ENCODE measurements at regions not wholly inside any gene's neighbourhood (a gene's known extent, or its start where the extent isn't known, plus 50 kb on each side); places are given as distances from the start of the nearest gene placed in this dataset.

DNA sequence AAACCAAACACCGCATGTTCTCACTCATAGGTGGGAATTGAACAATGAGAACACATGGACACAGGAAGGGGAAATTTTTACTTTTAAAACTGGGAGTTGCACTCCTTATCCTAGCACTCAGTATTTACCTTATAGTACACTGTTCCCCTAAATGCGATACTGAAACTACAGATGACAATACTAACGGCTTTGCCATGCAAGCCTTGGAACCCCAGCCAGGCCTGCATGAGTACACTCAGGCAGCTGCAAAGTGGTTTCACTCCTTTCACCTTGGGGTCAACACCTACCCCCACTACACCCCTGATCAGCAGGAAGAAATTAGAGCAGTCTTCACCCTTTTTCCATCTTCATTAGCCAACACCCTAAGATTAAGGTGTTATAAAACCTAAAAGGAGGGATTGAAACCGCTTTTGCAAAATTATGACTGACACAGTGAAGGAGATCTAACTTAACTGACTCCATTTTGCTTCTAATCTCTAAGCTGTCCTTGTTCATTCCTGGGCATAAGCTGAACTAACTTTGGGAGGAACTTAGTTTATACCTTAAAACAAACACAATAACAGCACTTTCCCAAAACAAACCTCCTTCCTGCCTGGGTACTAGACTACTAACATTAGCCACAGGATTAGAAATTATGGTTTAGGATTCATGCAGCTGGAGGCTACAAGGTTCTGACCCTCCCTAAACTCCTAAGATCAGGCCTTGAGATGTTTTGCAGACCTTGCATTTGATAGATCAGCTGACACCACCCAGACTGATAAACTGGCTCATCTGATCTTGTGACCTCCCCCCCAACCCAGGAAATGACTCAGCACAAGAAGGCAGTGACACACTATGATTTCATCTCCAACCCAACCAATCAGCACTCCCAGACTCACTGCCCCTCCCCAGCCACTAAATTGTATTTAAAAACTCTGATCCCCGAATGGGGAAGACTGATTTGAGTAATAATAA lies 452.1 kb upstream of the PPP2R3A start:
- Histone ChIP-seq H3K4me1 (no peaks in the 10 kb centered on the region), H3K36me3 (no peaks in the 10 kb centered on the region), H3K27me3 (no peaks in the 10 kb centered on the region), H3K27ac (no peak overlapping the region), H3K4me3 (no peak overlapping the region), H3K9me3 (no peaks in the 10 kb centered on the region)
- FAIRE-seq (no peak), ATAC-seq (no peak), DNase-seq (no peak)
- TF ChIP-seq, protein P1, sequence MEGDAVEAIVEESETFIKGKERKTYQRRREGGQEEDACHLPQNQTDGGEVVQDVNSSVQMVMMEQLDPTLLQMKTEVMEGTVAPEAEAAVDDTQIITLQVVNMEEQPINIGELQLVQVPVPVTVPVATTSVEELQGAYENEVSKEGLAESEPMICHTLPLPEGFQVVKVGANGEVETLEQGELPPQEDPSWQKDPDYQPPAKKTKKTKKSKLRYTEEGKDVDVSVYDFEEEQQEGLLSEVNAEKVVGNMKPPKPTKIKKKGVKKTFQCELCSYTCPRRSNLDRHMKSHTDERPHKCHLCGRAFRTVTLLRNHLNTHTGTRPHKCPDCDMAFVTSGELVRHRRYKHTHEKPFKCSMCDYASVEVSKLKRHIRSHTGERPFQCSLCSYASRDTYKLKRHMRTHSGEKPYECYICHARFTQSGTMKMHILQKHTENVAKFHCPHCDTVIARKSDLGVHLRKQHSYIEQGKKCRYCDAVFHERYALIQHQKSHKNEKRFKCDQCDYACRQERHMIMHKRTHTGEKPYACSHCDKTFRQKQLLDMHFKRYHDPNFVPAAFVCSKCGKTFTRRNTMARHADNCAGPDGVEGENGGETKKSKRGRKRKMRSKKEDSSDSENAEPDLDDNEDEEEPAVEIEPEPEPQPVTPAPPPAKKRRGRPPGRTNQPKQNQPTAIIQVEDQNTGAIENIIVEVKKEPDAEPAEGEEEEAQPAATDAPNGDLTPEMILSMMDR (IDR thresholded peaks at IDR 0.05): no peak
- WGBS, 2 donors: 78 to 81% methylated on average over 5 of the region's 5 CpGs
- intact Hi-C loops (cut with DNase I): no loop called here

DNA sequence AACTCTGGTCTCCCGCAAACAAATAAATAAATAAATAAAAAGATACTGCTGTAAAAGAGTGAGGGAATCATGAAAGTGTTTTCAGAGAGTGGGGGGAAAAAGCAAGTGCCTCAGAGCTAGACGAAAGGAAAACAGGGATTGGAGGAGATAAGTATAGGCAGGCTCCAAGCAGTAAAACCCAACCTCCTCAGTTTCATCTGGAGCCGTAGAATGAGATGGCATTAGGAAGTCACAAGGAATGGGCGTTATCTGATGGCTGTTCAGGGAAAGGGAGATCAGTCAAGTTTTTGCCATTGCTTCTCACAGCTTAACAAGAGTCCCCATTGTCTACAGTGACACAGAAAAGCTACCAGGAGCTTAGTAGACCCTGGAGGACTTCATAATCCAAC lies 451.5 kb upstream of the PPP2R3A start:
- Histone ChIP-seq H3K27ac (no peak overlapping the region), H3K27me3 (no peaks in the 10 kb centered on the region), H3K4me1 (no peaks in the 10 kb centered on the region), H3K9me3 (no peaks in the 10 kb centered on the region), H3K4me3 (no peak overlapping the region), H3K36me3 (no peaks in the 10 kb centered on the region)
- ATAC-seq (no peak), FAIRE-seq (no peak), DNase-seq (no peak)
- TF ChIP-seq, protein P1 (IDR thresholded peaks at IDR 0.05): no peak
- intact Hi-C loops (cut with DNase I): no loop called here
- WGBS, 2 donors: 57 to 70% methylated on average over 4 of the region's 4 CpGs

DNA sequence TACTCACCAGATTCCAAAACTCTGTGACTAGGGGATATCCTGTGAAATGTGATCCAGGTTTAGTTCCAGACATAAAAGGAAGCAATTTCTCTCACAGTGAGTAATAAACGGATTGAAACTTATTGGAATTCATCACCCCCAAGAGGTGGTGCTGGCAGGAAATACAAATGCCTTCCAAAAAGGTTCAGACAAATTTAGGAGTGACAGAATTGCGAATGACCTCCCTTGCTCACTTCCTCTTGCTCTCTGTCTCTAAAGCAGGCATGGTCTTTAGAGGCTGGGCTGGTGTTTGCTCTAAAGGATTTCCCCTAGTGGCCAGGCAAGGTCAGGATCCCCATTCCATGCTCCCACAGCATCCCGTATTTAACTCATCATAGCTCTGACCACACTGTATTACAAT lies 449.4 kb upstream of the PPP2R3A start:
- TF ChIP-seq, protein P1 (IDR thresholded peaks at IDR 0.05): no peak
- no peaks in the 10 kb centered on the region for H3K27me3 ChIP-seq

DNA sequence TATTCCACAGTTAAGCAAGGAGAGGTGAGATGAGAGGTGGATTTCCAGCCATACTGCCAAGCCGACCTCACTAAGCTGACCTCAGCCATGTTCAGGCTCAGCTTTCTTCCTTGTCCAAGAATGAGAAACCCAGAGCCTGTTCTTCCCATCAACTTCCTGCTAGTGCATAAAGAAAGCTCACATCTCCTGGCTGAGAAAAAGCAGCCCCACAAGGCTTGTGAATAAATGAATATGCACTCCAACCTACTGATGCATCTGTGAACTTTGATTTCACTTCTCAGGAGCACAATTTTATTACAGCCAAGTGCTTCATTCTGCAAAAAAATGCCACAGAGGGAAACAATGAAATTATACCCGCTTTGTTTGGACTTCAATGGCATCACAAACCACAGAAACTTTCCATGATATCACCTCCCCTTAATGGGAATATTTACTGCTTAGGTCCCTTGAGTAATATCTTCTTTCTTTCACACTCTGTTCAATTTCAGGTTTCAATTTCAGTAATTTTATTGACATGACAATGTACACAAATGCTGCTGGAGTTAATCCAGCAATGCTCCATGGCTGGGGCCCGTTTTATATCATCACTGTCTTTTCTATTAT lies 437.0 kb upstream of the PPP2R3A start:
- DNase-seq (no peak), FAIRE-seq (no peak), ATAC-seq (no peak)
- Histone ChIP-seq H3K36me3 (no peaks in the 10 kb centered on the region), H3K9me3 (no peaks in the 10 kb centered on the region), H3K27me3 (no peaks in the 10 kb centered on the region), H3K27ac (no peak overlapping the region), H3K4me1 (no peaks in the 10 kb centered on the region), H3K4me3 (no peak overlapping the region)
- 57 to 63% methylated on average over 3 of the region's 3 CpGs for WGBS, 2 donors
- intact Hi-C loops (cut with DNase I): no loop called here
- TF ChIP-seq, protein P1 (IDR thresholded peaks at IDR 0.05): no peak

More for the DNA sequence above, 449.4 kb upstream of the PPP2R3A start:
- WGBS, 2 donors: 29% methylated on average over 3 of the region's 3 CpGs
- no peak for DNase-seq
- H3K4me3 ChIP-seq: no peak overlapping the region
- H3K36me3 ChIP-seq: no peaks in the 10 kb centered on the region
- no peaks in the 10 kb centered on the region for H3K9me3 ChIP-seq
- no peak overlapping the region for H3K27ac ChIP-seq
- intact Hi-C loops (cut with DNase I): no loop called here
- no peak for ATAC-seq
- no peak for FAIRE-seq
- no peaks in the 10 kb centered on the region for H3K4me1 ChIP-seq

DNA sequence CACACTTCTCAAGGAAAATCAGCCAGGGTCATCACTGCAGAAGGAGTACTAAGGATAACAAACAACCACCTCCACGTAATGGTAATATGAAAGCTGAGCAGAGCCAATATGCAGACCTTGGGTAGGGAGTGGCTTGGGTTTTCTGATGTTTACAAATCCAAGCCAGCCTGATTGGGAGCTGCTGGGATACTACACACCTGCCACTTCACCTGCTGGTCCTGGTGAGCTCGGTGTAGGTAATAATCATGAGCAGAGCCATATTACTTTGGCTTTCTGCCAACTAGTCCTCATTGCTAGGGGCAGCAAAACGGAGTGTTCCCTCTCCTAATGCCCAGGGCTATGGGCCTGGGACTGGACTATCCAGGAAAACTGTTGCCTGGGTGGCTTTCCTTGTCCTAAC lies 433.5 kb upstream of the PPP2R3A start:
- intact Hi-C loops (cut with DNase I): no loop called here
- FAIRE-seq (no peak), DNase-seq (peak in 4 of 6 donors; percentile 17 to 42 (median 30)), ATAC-seq (peak; percentile 71 to 94 (median 86))
- WGBS, 2 donors: 14 to 18% methylated on average over 3 of the region's 3 CpGs
- TF ChIP-seq, protein P1 (IDR thresholded peaks at IDR 0.05): no peak
- no peak overlapping the region for H3K27ac ChIP-seq
- no peak overlapping the region for H3K4me3 ChIP-seq
- H3K4me1 ChIP-seq: no peaks in the 10 kb centered on the region
- no peaks in the 10 kb centered on the region for H3K9me3 ChIP-seq
- H3K36me3 ChIP-seq: no peaks in the 10 kb centered on the region
- H3K27me3 ChIP-seq: no peaks in the 10 kb centered on the region
